ENCODE measurements at regions not wholly inside any gene's neighbourhood (a gene's known extent, or its start where the extent isn't known, plus 50 kb on each side); places are given as distances from the start of the nearest gene placed in this dataset.

- Mint-ChIP-seq H3K36me3 (peaks cover 22% of the 10 kb centered on the region), H3K9me3 (no peaks in the 10 kb centered on the region), H3K27me3 (no peaks in the 10 kb centered on the region), H3K4me1 (ENCODE audit: unreplicated experiment) (peaks cover 27% of the 10 kb centered on the region), H3K27ac (peak overlapping the region; percentile 93), H3K4me3 (peak overlapping the region; percentile 91)
- no peak for TF ChIP-seq CTCF (conservative IDR thresholded peaks at IDR 0.05)
- peak; percentile 87 for DNase-seq (ENCODE audit: extremely low spot score, unreplicated experiment)
These were observed 82.3 kb upstream of the CD99 start for GRCh38 chrX:2608638-2609430.

GRCh38 chrX:2607113-2607512 lies 84.0 kb upstream of the CD99 start:
- peaks cover 27% of the 10 kb centered on the region for H3K4me1 Mint-ChIP-seq (ENCODE audit: unreplicated experiment)
- no peaks in the 10 kb centered on the region for H3K27me3 Mint-ChIP-seq
- no peak for TF ChIP-seq CTCF (conservative IDR thresholded peaks at IDR 0.05)
- H3K27ac Mint-ChIP-seq, result no peak overlapping the region
- peak overlapping the region; percentile 91 for H3K4me3 Mint-ChIP-seq
- no peak for DNase-seq (ENCODE audit: extremely low spot score, unreplicated experiment)
- H3K9me3 Mint-ChIP-seq, result no peaks in the 10 kb centered on the region
- H3K36me3 Mint-ChIP-seq, result peaks cover 21% of the 10 kb centered on the region

- no peak overlapping the region for H3K4me3 Mint-ChIP-seq
- H3K9me3 Mint-ChIP-seq, result no peaks in the 10 kb centered on the region
- TF ChIP-seq CTCF (conservative IDR thresholded peaks at IDR 0.05), result no peak
- H3K27ac Mint-ChIP-seq, result no peak overlapping the region
- H3K4me1 Mint-ChIP-seq (ENCODE audit: unreplicated experiment), result peaks cover 13% of the 10 kb centered on the region
- H3K27me3 Mint-ChIP-seq, result no peaks in the 10 kb centered on the region
- no peak for DNase-seq (ENCODE audit: extremely low spot score, unreplicated experiment)
- H3K36me3 Mint-ChIP-seq, result peaks cover 29% of the 10 kb centered on the region
These were observed 90.5 kb upstream of the CD99 start for GRCh38 chrX:2600564-2600963.

- no peak overlapping the region for H3K4me3 Mint-ChIP-seq
- no peak for TF ChIP-seq CTCF (conservative IDR thresholded peaks at IDR 0.05)
- H3K27ac Mint-ChIP-seq, result no peak overlapping the region
- DNase-seq (ENCODE audit: extremely low spot score, unreplicated experiment), result no peak
- H3K9me3 Mint-ChIP-seq, result no peaks in the 10 kb centered on the region
- peaks cover 27% of the 10 kb centered on the region for H3K36me3 Mint-ChIP-seq
- peaks cover 12% of the 10 kb centered on the region for H3K4me1 Mint-ChIP-seq (ENCODE audit: unreplicated experiment)
- no peaks in the 10 kb centered on the region for H3K27me3 Mint-ChIP-seq
These were observed 94.4 kb upstream of the CD99 start for GRCh38 chrX:2596555-2597255.

- no peaks in the 10 kb centered on the region for H3K27me3 Mint-ChIP-seq
- peaks cover 12% of the 10 kb centered on the region for H3K4me1 Mint-ChIP-seq (ENCODE audit: unreplicated experiment)
- no peak overlapping the region for H3K27ac Mint-ChIP-seq
- TF ChIP-seq CTCF (conservative IDR thresholded peaks at IDR 0.05), result no peak
- H3K9me3 Mint-ChIP-seq, result no peaks in the 10 kb centered on the region
- no peak for DNase-seq (ENCODE audit: extremely low spot score, unreplicated experiment)
- no peak overlapping the region for H3K4me3 Mint-ChIP-seq
- H3K36me3 Mint-ChIP-seq, result peaks cover 27% of the 10 kb centered on the region
These were observed 95.0 kb upstream of the CD99 start for GRCh38 chrX:2596045-2596444.
